Loucy (cell line): ENCODE measurements at regions not wholly inside any gene's neighbourhood (a gene's known extent, or its start where the extent isn't known, plus 50 kb on each side); places are given as distances from the start of the nearest gene placed in this dataset.

Experiments
- EZH2phosphoT487 ChIP-seq: fragments of 200-600 bp; IDR thresholded peaks from 2 replicates; pipeline ENCODE4 v1.6.1; 2018; ENCODE audit warnings: antibody characterized with exemption, mild to moderate bottlenecking, moderate library complexity, borderline replicate concordance
- TF ChIP-seq, protein P1 (sequence below): fragments of 200-600 bp; sonication (generic); conservative IDR thresholded peaks from 2 replicates; pipeline ENCODE4 v1.5.1; 2014; ENCODE audit warnings: mild to moderate bottlenecking, antibody characterized with exemption, low read length

DNA sequence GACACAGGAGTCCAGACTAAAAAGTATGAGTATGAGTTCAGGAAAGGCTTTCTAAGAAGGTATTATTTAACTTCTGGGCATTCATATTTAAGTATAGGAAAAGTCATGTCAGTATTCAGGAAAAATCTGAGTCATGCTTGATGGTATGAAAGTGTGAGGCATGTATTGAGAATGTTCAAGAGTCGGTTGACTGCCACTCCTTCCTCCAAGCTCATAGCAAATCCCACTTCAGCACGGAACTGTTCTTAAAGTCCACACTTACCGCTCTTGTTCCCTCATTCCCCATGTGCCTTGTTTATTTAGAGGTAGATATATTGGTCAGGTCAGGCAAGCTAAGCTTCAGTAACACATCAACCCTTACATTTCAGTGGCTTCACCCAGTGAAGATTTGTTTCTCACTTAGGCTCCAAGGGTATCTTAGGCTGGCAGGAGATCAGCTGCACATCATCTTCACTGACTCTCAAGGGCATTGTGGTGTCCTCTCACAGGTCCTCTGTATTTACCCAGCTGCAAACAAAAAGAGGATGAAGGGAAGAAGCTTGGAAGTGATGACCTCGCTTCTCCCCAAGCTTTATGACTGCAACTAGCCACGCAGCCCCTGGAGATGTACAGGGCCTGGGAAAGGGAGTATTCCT, 1189.2 kb downstream of the EFNB2 start:
- TF ChIP-seq, protein P1, sequence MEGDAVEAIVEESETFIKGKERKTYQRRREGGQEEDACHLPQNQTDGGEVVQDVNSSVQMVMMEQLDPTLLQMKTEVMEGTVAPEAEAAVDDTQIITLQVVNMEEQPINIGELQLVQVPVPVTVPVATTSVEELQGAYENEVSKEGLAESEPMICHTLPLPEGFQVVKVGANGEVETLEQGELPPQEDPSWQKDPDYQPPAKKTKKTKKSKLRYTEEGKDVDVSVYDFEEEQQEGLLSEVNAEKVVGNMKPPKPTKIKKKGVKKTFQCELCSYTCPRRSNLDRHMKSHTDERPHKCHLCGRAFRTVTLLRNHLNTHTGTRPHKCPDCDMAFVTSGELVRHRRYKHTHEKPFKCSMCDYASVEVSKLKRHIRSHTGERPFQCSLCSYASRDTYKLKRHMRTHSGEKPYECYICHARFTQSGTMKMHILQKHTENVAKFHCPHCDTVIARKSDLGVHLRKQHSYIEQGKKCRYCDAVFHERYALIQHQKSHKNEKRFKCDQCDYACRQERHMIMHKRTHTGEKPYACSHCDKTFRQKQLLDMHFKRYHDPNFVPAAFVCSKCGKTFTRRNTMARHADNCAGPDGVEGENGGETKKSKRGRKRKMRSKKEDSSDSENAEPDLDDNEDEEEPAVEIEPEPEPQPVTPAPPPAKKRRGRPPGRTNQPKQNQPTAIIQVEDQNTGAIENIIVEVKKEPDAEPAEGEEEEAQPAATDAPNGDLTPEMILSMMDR = no peak
- TF ChIP-seq EZH2phosphoT487 = no peak
